ENCODE measurements at regions not wholly inside any gene's neighbourhood (a gene's known extent, or its start where the extent isn't known, plus 50 kb on each side); places are given as distances from the start of the nearest gene placed in this dataset.

DNA sequence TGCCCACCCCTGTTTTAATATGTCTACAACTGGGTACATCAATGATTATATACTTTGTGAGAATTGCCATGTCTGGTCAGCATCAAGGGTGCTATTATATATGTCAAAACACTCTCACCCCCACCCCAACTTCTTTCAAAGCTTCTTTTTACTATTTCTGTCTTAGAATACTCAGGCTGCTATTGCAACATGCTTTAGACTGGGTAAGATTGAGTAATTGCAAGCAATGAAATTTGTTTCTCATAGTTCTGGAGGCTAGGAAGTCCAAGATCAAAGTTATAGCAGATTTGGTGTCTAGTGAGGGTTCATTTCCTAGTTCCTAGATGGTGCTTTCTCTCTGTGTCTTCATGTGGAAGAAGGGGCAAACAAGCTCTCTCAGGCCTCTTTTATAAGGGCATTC is 100.5 kb upstream of the KCNK1 start:
- Mint-ChIP-seq H3K36me3 (ENCODE audit: insufficient read depth in 1 of 3, low read depth in 3 of 3) (no peaks in the 10 kb centered on the region), H3K9me3 (no peaks in the 10 kb centered on the region; a peak in 1 of 5 replicates), H3K27me3 (ENCODE audit: low read depth) (no peaks in the 10 kb centered on the region), H3K27ac (no peak overlapping the region), H3K4me1 (peaks cover 6 to 18% of the 10 kb centered on the region in 2 experiments; a peak in 3 of 4 replicates), H3K4me3 (no peak overlapping the region)
- Histone ChIP-seq H3K4me2 (ENCODE audit: insufficient read depth, insufficient read length, low read length) (no peak overlapping the region), H3K27me3 (ENCODE audit: insufficient read depth, low read length) (no peaks in the 10 kb centered on the region), H2BK15ac (ENCODE audit: low read depth, low read length) (no peak overlapping the region), H3K56ac (ENCODE audit: insufficient read length, low read depth, low read length) (no peak overlapping the region), H3K27ac (ENCODE audit: insufficient read length, low read depth, low read length) (no peak overlapping the region), H3K9ac (ENCODE audit: extremely low read depth, insufficient read length, low read length) (no peak overlapping the region), H3K4me1 (ENCODE audit: insufficient read depth, low read length) (no peaks in the 10 kb centered on the region), H3T11ph (ENCODE audit: low read length) (no peak overlapping the region), H2BK5ac (ENCODE audit: insufficient read length, low read length) (no peak overlapping the region), H3K23ac (ENCODE audit: insufficient read length, low read depth, low read length) (no peak overlapping the region), H3K14ac (ENCODE audit: insufficient read depth, low read length) (no peak overlapping the region), H2AFZ (ENCODE audit: low read length) (no peak overlapping the region), H3K9me3 (ENCODE audit: control insufficient read depth, low read depth, low read length) (no peaks in the 10 kb centered on the region), H2BK120ac (ENCODE audit: low read depth, low read length, poor library complexity, severe bottlenecking) (no peak overlapping the region), H3K23me2 (ENCODE audit: insufficient read length, low read depth, low read length, poor library complexity, severe bottlenecking) (no peaks in the 10 kb centered on the region), H2BK12ac (ENCODE audit: insufficient read length, low read depth, low read length) (no peak overlapping the region), H4K91ac (ENCODE audit: insufficient read length, low read depth, low read length) (no peak overlapping the region), H4K8ac (replicated peaks; ENCODE audit: insufficient read length, low read depth, low read length) (no peak overlapping the region), H2BK20ac (ENCODE audit: low read depth, low read length, poor library complexity, severe bottlenecking) (no peak overlapping the region), H3K18ac (ENCODE audit: insufficient read length, low read depth, low read length) (no peak overlapping the region), H3K79me1 (ENCODE audit: insufficient read depth, low read depth, low read length, poor library complexity, severe bottlenecking) (no peaks in the 10 kb centered on the region), H2AK5ac (ENCODE audit: insufficient read length, low read length) (no peak overlapping the region), H3K79me2 (ENCODE audit: insufficient read depth, low read length) (no peaks in the 10 kb centered on the region), H4K20me1 (ENCODE audit: control insufficient read depth, insufficient read depth, insufficient read length) (no peaks in the 10 kb centered on the region), H3K4ac (ENCODE audit: low read depth, low read length) (no peak overlapping the region), H4K5ac (ENCODE audit: insufficient read length, low read depth, low read length) (no peak overlapping the region)
- DNase-seq = no peak
- TF ChIP-seq, protein P1, sequence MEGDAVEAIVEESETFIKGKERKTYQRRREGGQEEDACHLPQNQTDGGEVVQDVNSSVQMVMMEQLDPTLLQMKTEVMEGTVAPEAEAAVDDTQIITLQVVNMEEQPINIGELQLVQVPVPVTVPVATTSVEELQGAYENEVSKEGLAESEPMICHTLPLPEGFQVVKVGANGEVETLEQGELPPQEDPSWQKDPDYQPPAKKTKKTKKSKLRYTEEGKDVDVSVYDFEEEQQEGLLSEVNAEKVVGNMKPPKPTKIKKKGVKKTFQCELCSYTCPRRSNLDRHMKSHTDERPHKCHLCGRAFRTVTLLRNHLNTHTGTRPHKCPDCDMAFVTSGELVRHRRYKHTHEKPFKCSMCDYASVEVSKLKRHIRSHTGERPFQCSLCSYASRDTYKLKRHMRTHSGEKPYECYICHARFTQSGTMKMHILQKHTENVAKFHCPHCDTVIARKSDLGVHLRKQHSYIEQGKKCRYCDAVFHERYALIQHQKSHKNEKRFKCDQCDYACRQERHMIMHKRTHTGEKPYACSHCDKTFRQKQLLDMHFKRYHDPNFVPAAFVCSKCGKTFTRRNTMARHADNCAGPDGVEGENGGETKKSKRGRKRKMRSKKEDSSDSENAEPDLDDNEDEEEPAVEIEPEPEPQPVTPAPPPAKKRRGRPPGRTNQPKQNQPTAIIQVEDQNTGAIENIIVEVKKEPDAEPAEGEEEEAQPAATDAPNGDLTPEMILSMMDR (conservative IDR thresholded peaks at IDR 0.05) = no peak

Measured in H9 (cell line).